ENCODE measurements at regions not wholly inside any gene's neighbourhood (a gene's known extent, or its start where the extent isn't known, plus 50 kb on each side); places are given as distances from the start of the nearest gene placed in this dataset.

DNA sequence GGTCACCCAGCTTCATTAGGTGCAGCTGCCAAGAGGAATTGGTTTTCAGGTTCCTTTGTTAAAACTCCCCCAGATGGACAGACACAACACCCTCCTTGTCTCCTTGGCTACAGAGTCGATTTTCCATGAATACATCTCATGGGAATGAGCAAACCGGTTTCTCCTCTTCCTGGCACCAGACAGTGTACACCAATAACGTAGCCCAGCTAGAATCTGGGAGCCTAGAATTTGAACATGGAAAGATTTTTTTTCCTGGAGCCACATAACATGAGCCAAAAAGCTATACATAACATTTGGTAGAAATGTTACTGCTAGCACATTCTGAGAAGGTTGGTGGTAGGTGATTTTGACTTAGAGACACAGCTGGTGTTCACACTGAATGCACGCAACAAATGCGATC lies 62.9 kb upstream of the SLC34A2 start:
- Histone ChIP-seq H3K36me3 (ENCODE audit: insufficient read depth) (no peaks in the 10 kb centered on the region), H3K27me3 (ENCODE audit: insufficient read depth, low read depth) (no peaks in the 10 kb centered on the region), H2AFZ (ENCODE audit: low read depth) (no peak overlapping the region), H3K79me2 (ENCODE audit: insufficient read depth, low read depth) (no peaks in the 10 kb centered on the region), H3K27ac (no peak overlapping the region), H3K4me3 (IDR thresholded peaks at IDR 0.05; ENCODE audit: insufficient read depth, low read depth, low read length) (no peak overlapping the region), H4K20me1 (ENCODE audit: insufficient read depth) (no peaks in the 10 kb centered on the region), H3K4me1 (ENCODE audit: low read depth, poor library complexity, severe bottlenecking) (no peaks in the 10 kb centered on the region), H3K9ac (no peak overlapping the region), H3K4me2 (no peak overlapping the region)
- TF ChIP-seq, protein P1, sequence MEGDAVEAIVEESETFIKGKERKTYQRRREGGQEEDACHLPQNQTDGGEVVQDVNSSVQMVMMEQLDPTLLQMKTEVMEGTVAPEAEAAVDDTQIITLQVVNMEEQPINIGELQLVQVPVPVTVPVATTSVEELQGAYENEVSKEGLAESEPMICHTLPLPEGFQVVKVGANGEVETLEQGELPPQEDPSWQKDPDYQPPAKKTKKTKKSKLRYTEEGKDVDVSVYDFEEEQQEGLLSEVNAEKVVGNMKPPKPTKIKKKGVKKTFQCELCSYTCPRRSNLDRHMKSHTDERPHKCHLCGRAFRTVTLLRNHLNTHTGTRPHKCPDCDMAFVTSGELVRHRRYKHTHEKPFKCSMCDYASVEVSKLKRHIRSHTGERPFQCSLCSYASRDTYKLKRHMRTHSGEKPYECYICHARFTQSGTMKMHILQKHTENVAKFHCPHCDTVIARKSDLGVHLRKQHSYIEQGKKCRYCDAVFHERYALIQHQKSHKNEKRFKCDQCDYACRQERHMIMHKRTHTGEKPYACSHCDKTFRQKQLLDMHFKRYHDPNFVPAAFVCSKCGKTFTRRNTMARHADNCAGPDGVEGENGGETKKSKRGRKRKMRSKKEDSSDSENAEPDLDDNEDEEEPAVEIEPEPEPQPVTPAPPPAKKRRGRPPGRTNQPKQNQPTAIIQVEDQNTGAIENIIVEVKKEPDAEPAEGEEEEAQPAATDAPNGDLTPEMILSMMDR (conservative IDR thresholded peaks at IDR 0.05; ENCODE audit: low read depth, low read length) = no peak
